NCI-H2227 (cell line): ENCODE measurements at regions not wholly inside any gene's neighbourhood (a gene's known extent, or its start where the extent isn't known, plus 50 kb on each side); places are given as distances from the start of the nearest gene placed in this dataset.

Experiments used
- DNase-seq: peaks from one replicate; lab custom pipeline; 2025; ENCODE audit not compliant: unreplicated experiment; lab: John Stamatoyannopoulos, UW

DNA sequence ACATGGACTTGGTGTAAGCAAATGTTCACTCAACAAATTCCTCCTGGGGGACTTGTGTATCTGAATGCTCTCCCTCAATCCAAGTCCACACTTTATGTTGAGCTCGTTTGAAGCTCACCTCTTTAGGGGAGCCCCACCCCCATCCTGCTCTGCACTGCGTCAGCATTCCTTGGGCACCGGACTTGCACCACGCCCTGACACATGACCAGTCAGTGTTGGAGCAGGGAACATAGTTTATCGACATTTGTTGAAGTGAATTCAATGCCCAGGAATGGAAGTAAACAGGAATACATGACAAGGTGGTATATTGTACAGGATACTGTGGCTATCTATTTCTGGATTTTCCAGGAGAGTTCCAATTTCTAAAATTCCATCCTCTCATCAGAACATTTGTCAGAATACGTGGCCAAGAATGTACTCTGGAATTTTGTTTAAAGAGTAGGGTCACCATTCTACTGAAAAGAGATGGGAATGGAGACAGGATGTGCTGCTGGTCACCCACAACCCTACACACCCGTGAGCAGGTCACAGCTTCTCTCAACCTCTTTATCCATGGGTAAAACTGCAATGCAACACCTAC, 60.0 kb upstream of the LNX1 start:
- no peak for DNase-seq

DNA sequence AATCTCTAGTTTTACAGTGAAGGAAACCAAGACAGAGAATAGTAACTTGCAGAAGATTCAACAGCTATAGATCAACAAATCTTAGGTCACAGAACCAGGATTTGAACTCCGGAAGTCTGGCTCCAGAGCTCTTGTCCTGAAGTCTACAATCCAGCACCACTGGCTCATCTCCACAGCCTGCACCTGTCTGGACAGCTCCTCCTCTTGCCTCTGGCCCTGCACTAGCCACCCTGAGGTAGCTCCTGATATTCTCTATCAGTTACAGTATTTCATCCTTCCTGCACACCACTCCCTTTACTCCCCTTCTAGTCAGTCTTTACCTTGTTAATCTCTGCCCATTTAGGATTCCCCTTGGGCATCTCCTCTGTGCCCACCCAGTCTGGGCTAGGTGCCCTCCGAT, 58.1 kb upstream of the LNX1 start:
- DNase-seq, result no peak

DNA sequence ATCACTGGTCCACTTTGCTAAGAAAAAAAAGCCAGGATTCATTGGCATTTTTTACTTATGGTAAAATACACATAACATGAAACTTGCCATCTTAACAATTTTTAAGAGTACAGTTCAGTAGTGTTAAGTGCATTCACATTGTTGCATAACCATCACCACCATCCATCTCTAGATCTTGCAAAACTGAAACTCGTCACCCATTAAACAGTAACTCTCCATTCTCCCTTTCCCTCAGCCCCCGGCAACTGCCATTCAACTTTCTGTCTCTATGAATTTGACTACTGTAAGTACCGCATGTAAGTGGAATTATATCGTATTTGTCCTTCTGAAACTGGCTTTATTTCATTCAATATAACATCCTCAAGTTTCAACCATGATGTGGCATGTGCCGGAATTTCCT, 56.3 kb upstream of the LNX1 start:
- no peak for DNase-seq

DNA sequence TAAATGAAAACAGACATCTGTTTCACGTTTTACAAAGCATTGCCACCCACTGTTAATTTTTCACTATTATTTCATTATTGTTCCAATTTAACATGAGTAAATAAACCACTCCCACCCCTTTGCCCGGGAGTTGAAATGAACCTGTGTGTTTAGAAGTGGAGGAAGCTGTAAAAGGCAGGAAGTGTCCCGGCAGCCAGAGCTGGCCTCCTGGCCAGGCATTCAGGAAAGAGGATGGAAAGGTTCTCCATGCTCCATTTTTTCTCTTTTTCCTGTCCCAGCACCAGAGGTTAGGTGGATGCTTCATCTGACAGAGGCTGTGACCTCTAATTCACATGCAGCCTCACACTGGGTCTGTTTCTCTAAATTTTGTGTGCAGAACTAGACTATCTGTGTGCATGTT, 55.5 kb upstream of the LNX1 start:
- DNase-seq, result no peak

DNA sequence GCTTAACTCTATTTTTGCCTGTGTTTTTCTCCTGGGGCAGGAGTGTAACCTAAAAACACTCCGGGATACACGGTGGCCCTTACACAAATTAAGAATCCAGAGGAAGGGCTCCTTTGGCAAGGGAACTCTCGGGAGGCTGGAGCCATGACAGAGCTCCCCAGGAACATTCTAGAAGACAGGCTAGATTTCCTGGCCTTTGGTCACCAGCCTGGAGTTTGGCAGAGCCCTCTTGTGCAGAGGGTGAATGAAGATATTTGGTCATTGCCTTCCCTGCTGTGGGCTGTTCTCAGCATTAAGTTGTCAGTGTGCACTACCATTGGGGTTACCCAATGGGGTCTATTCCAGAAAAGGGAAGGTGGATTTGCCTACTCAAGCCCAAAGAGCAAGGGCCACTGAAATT, 53.8 kb upstream of the LNX1 start:
- no peak for DNase-seq

DNA sequence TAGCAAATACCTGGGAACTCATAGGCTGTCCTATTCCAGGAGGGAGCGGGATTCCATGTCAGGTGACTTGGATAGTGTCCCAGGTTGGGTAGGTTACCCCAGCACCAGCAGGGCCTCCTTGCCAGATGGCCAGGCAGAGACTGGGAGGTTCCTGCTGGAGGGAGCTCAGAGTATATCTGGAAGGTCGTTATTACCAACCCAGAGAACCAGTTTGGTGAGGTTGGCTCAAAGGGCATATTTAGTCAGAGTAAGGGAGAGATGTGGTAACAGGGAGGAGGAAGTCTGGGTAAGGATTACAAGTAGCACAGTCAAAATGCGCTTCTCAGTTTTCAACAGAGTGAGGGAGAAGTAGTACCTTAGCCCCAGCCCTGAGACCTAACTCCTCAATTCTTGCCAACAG, 53.3 kb upstream of the LNX1 start:
- DNase-seq, result no peak
